ENCODE measurements at regions not wholly inside any gene's neighbourhood (a gene's known extent, or its start where the extent isn't known, plus 50 kb on each side); places are given as distances from the start of the nearest gene placed in this dataset.

DNA sequence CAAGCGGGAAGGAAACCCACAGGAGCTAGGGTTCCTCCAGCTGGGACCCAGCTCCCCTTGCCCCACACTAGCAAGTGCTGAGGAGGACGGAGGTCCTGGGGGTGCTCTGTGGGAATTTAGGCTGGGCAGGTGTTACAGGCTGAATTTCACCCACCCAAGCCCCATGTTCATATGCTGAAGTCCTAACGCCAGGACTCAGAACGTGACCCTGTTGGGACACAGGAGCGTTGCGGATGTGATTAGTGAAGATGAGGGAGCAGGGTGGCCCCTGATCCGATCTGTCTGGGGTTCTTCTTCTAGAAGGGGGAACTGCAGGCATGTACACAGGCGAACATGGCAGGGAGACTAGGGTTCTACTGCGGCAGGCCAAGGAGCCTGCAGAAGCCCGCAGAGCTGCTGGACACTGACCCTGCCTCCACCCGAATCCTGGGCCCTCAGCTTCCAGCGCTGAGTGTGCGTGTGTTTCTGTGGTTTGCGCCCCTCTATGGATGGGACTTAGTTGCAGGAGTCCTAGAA is 103.4 kb upstream of the FGF3 start:
- Histone ChIP-seq H3K27me3 (ENCODE audit: control insufficient read depth, insufficient read depth, low read length) (peaks cover 14% of the 10 kb centered on the region), H3K27ac (ENCODE audit: low read depth, low read length) (no peak overlapping the region), H3K4me3 (ENCODE audit: low read depth, low read length) (no peak overlapping the region), H3K4me1 (ENCODE audit: control insufficient read depth, insufficient read depth, low read length) (peaks cover 23% of the 10 kb centered on the region), H3K9me3 (ENCODE audit: control insufficient read depth, insufficient read depth, low read length) (no peaks in the 10 kb centered on the region), H3K36me3 (ENCODE audit: control insufficient read depth, insufficient read depth, low read length) (no peaks in the 10 kb centered on the region)
- no peak for DNase-seq (ENCODE audit: low read depth in 4 of 6, low spot score in 6 of 6)
- WGBS (ENCODE audit: insufficient coverage): 96% methylated on average over 12 of the region's 14 CpGs

DNA sequence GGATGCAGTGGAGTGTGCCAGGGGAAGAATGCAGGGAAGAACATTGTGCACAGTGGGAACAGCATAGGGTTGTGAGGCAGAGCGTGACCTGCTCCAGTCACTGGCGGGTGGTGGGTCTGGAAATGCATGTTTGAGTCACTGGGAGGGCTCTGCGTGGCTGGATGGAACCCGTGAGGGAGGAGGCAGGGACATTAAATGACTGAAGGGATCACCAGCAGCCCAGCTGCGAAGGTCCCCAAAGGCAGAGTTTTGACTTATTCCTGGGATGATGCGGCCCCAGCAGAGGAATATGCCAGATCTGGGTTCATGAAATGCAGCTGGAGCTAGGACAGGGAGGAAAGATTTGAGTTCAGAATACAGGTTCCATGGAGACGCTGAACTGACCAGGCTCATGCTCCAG is 104.0 kb upstream of the FGF3 start:
- WGBS (ENCODE audit: insufficient coverage): 85% methylated on average over 7 of the region's 7 CpGs
- Histone ChIP-seq H3K27me3 (ENCODE audit: control insufficient read depth, insufficient read depth, low read length) (peaks cover 13% of the 10 kb centered on the region), H3K27ac (ENCODE audit: low read depth, low read length) (no peak overlapping the region)

DNA sequence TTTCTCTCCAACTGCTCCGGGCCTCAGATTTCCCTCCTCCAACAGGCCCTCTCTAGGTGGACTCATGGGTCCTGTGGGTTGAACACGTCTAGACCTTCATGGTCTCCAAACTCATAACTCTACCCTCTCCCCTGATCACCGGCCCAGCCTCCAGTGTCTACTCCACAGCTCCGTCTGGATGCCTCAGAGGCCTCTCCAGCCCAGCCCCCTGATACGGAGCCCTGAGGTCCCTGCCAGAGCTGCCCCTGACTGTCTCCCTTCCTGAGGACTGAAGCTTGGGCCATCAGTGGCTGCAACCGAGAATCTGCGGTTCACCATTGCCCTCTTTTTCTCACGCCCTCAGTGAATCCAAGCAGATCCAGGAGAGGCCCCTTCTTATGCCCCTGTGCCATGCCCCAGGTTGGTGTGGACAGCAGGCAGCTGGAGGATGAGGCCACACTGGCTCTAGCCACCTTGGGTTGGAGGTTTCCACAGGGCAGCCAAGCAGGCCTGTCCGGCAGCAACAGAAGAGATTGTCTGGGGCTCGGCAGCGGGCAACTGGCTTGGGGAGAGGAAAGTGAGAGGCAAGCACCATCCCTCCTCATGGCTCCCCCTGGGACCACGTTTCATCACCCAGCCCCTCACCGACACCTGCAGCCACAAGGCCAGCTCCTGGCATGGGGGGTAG is 104.6 kb upstream of the FGF3 start:
- 91% methylated on average over 8 of the region's 13 CpGs for WGBS (ENCODE audit: insufficient coverage)
- Histone ChIP-seq H3K27ac (ENCODE audit: low read depth, low read length) (no peak overlapping the region), H3K27me3 (ENCODE audit: control insufficient read depth, insufficient read depth, low read length) (peaks cover 10% of the 10 kb centered on the region), H3K4me1 (ENCODE audit: control insufficient read depth, insufficient read depth, low read length) (peaks cover 17% of the 10 kb centered on the region), H3K9me3 (ENCODE audit: control insufficient read depth, insufficient read depth, low read length) (no peaks in the 10 kb centered on the region), H3K4me3 (ENCODE audit: low read depth, low read length) (no peak overlapping the region), H3K36me3 (ENCODE audit: control insufficient read depth, insufficient read depth, low read length) (no peaks in the 10 kb centered on the region)
- DNase-seq (ENCODE audit: low read depth in 4 of 6, low spot score in 6 of 6): no peak

More for the DNA sequence above, 104.0 kb upstream of the FGF3 start:
- Histone ChIP-seq H3K4me1 (ENCODE audit: control insufficient read depth, insufficient read depth, low read length) (peaks cover 23% of the 10 kb centered on the region), H3K4me3 (ENCODE audit: low read depth, low read length) (no peak overlapping the region), H3K9me3 (ENCODE audit: control insufficient read depth, insufficient read depth, low read length) (no peaks in the 10 kb centered on the region), H3K36me3 (ENCODE audit: control insufficient read depth, insufficient read depth, low read length) (no peaks in the 10 kb centered on the region)
- DNase-seq (ENCODE audit: low read depth in 4 of 6, low spot score in 6 of 6): no peak

DNA sequence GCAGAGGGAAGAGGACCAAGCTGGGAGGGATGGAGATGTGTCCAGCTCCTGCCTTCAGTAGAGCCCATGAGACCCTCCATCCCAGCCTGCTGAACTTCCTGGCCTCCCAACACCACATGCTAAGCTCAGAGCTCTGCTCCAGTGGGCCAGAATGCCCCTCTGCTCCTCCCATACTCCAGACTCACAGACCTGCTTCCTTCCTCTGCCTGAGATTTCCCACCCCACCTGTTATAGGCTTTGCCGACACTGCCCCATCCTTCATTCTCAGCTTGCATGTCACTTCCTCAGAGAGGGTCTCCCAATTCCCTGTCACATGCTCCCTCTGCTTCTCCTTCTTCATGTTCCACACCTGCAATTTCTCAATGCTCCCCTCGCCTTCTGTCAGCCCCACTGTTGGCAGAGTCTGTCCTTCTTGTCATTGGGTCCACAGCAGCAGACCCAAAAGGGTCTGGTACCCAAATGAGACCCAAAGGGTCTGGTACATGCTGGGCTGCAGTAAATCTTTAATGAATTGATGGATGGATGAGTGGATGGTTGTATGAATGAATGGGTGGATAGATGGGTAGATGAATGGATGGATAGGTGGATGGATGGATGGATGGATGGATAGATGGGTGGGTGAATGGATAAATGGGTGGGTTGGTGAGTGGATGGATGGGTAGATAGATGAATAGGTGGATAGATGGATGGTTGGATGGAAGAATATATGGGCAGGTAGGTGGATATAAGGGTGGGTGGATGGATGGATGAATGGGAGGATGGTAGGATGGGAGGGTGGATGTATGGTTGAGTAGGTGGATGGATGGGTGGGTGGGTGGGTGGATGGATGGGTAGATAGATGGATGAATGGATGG is 105.3 kb upstream of the FGF3 start:
- Histone ChIP-seq H3K27me3 (ENCODE audit: control insufficient read depth, insufficient read depth, low read length) (peaks cover 3% of the 10 kb centered on the region), H3K27ac (ENCODE audit: low read depth, low read length) (no peak overlapping the region), H3K4me1 (ENCODE audit: control insufficient read depth, insufficient read depth, low read length) (peaks cover 13% of the 10 kb centered on the region), H3K9me3 (ENCODE audit: control insufficient read depth, insufficient read depth, low read length) (no peaks in the 10 kb centered on the region), H3K36me3 (ENCODE audit: control insufficient read depth, insufficient read depth, low read length) (no peaks in the 10 kb centered on the region), H3K4me3 (ENCODE audit: low read depth, low read length) (no peak overlapping the region)
- WGBS (ENCODE audit: insufficient coverage): 85% methylated on average over 2 of the region's 2 CpGs
- DNase-seq (ENCODE audit: low read depth in 4 of 6, low spot score in 6 of 6): no peak

DNA sequence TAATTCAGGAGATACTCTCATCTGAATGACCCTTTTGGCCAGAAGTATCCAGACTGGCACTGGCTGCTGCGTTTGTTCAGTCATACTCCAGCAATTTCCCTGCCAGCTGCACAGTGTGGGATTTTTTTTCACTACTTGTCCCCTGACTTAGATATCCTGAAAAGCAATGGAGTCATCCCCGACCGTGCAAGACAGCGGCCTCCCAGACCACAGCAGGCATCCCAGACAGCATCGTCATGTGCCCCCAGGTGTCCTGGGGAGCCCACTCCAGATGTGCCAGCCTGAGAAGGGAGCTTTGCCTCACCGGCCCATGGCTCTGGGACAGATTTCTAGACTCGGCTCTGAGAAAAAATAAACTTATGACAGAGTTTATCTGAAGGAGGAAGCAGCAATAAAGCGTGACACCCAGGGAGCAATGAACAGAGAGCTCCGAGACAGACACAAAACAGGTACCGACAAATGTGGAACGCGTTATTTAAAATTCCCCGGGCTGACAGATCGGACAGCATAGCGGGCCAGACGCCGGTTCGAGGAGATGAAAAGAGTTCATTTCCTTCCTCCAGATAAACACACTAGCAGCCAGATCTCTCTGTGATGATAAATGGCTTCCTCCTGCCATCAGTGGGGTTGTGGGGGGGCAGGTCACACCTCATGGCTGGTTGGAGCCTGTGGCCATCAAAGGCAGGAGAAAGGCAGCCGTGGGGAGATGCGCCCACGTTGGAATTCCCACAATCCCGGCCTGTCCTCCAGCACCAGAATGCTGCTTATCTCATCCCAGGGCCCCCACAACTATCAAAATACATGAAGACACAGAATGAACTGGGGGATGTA is 106.4 kb upstream of the FGF3 start:
- DNase-seq (ENCODE audit: low read depth in 4 of 6, low spot score in 6 of 6): no peak

GRCh38 chr11:69926376-69927050 is 107.3 kb upstream of the FGF3 start:
- H3K27me3 ChIP-seq (ENCODE audit: control insufficient read depth, insufficient read depth, low read length): peaks cover 2% of the 10 kb centered on the region
- no peak overlapping the region for H3K27ac ChIP-seq (ENCODE audit: low read depth, low read length)

More for the DNA sequence above, 106.4 kb upstream of the FGF3 start:
- H3K9me3 ChIP-seq (ENCODE audit: control insufficient read depth, insufficient read depth, low read length): no peaks in the 10 kb centered on the region
- peaks cover 13% of the 10 kb centered on the region for H3K4me1 ChIP-seq (ENCODE audit: control insufficient read depth, insufficient read depth, low read length)
- 67% methylated on average over 15 of the region's 22 CpGs for WGBS (ENCODE audit: insufficient coverage)
- H3K36me3 ChIP-seq (ENCODE audit: control insufficient read depth, insufficient read depth, low read length): no peaks in the 10 kb centered on the region
- no peak overlapping the region for H3K4me3 ChIP-seq (ENCODE audit: low read depth, low read length)
- H3K27me3 ChIP-seq (ENCODE audit: control insufficient read depth, insufficient read depth, low read length): peaks cover 2% of the 10 kb centered on the region
- H3K27ac ChIP-seq (ENCODE audit: low read depth, low read length): no peak overlapping the region

GRCh38 chr11:69928121-69928520 is 108.9 kb upstream of the FGF3 start:
- Histone ChIP-seq H3K27me3 (ENCODE audit: control insufficient read depth, insufficient read depth, low read length) (peaks cover 2% of the 10 kb centered on the region), H3K4me1 (ENCODE audit: control insufficient read depth, insufficient read depth, low read length) (peaks cover 18% of the 10 kb centered on the region), H3K4me3 (ENCODE audit: low read depth, low read length) (no peak overlapping the region), H3K9me3 (ENCODE audit: control insufficient read depth, insufficient read depth, low read length) (no peaks in the 10 kb centered on the region), H3K36me3 (ENCODE audit: control insufficient read depth, insufficient read depth, low read length) (no peaks in the 10 kb centered on the region), H3K27ac (ENCODE audit: low read depth, low read length) (no peak overlapping the region)
- DNase-seq (ENCODE audit: low read depth in 4 of 6, low spot score in 6 of 6): no peak
- WGBS (ENCODE audit: insufficient coverage): 69% methylated on average over 8 of the region's 9 CpGs

More at GRCh38 chr11:69926376-69927050, 107.3 kb upstream of the FGF3 start:
- Histone ChIP-seq H3K36me3 (ENCODE audit: control insufficient read depth, insufficient read depth, low read length) (no peaks in the 10 kb centered on the region), H3K9me3 (ENCODE audit: control insufficient read depth, insufficient read depth, low read length) (no peaks in the 10 kb centered on the region), H3K4me1 (ENCODE audit: control insufficient read depth, insufficient read depth, low read length) (peaks cover 14% of the 10 kb centered on the region), H3K4me3 (ENCODE audit: low read depth, low read length) (no peak overlapping the region)
- 82% methylated on average over 10 of the region's 15 CpGs for WGBS (ENCODE audit: insufficient coverage)
- no peak for DNase-seq (ENCODE audit: low read depth in 4 of 6, low spot score in 6 of 6)

GRCh38 chr11:69928975-69929374 is 109.8 kb upstream of the FGF3 start:
- Histone ChIP-seq H3K27ac (ENCODE audit: low read depth, low read length) (no peak overlapping the region), H3K4me1 (ENCODE audit: control insufficient read depth, insufficient read depth, low read length) (peaks cover 18% of the 10 kb centered on the region), H3K9me3 (ENCODE audit: control insufficient read depth, insufficient read depth, low read length) (no peaks in the 10 kb centered on the region), H3K27me3 (ENCODE audit: control insufficient read depth, insufficient read depth, low read length) (peaks cover 2% of the 10 kb centered on the region), H3K36me3 (ENCODE audit: control insufficient read depth, insufficient read depth, low read length) (no peaks in the 10 kb centered on the region), H3K4me3 (ENCODE audit: low read depth, low read length) (no peak overlapping the region)
- WGBS (ENCODE audit: insufficient coverage): 80% methylated on average over 2 of the region's 3 CpGs
- DNase-seq (ENCODE audit: low read depth in 4 of 6, low spot score in 6 of 6): no peak

Measured in spinal cord (tissue), 9 donors.